H1 (cell line): ENCODE measurements at regions not wholly inside any gene's neighbourhood (a gene's known extent, or its start where the extent isn't known, plus 50 kb on each side); places are given as distances from the start of the nearest gene placed in this dataset.
A peak's percentile ranks its signal among the peaks of the same experiment; 100 is the strongest.

Source experiments
- CTCF ChIA-PET: fragments of 300-600 bp; sonication (Branson Sonifier 250); formaldehyde crosslinking; loops from one replicate; lab custom pipeline; 2021; ENCODE audit not compliant: partially characterized antibody; lab: Charles Lee
- POLR2A ChIA-PET: fragments of 300-600 bp; sonication (Branson Sonifier 250); formaldehyde crosslinking; loops from one replicate; lab custom pipeline; 2021; ENCODE audit warnings: inconsistent platforms; ENCODE audit not compliant: partially characterized antibody; lab: Charles Lee
- DNase-seq, 2 experiments: peaks; one replicate each; pipeline versions ENCODE4 v3.0.0 to v3.0.0-alpha.2; 2010 to 2022; ENCODE audit warnings: low spot score in 2 of 2, low read depth in 1 of 2, mixed read lengths in 1 of 2
- FAIRE-seq: peaks from 2 replicates; lab custom pipeline; 2011; peaks lifted over from hg19 to GRCh38; lab: Jason Lieb, UNC
- H2AFZ ChIP-seq: 2 replicates; pipeline ENCODE4 v1.8.1; 2012; ENCODE audit warnings: low read length, inconsistent platforms
- H2AK5ac ChIP-seq: 2 replicates; pipeline ENCODE4 v1.6.1; 2013; ENCODE audit warnings: low read depth, low read length
- H2BK120ac ChIP-seq: replicated peaks from 2 replicates; pipeline ENCODE3; 2013; ENCODE audit warnings: low read depth, low read length, inconsistent platforms
- H2BK12ac ChIP-seq: 2 replicates; pipeline ENCODE4 v1.6.1; 2013; ENCODE audit warnings: low read depth, low read length
- H2BK15ac ChIP-seq: 2 replicates; pipeline ENCODE4 v1.6.1; 2013; ENCODE audit warnings: low read length
- H2BK20ac ChIP-seq: 2 replicates; pipeline ENCODE4 v1.6.1; 2013; ENCODE audit warnings: low read length
- H2BK5ac ChIP-seq: 2 replicates; pipeline ENCODE4 v1.6.1; 2013; ENCODE audit warnings: low read depth, low read length
- H3K14ac ChIP-seq: 2 replicates; pipeline ENCODE4 v1.6.1; 2013; ENCODE audit warnings: inconsistent platforms; ENCODE audit not compliant: insufficient read length
- H3K18ac ChIP-seq: 2 replicates; pipeline ENCODE4 v1.6.1; 2013; ENCODE audit warnings: low read length; ENCODE audit errors: extremely low read depth
- H3K23ac ChIP-seq: 2 replicates; pipeline ENCODE4 v1.6.1; 2013; ENCODE audit warnings: inconsistent platforms; ENCODE audit not compliant: insufficient read length
- H3K23me2 ChIP-seq: 2 replicates; pipeline ENCODE4 v1.6.1; 2013; ENCODE audit warnings: low read depth, low read length
- H3K27ac ChIP-seq: 2 replicates; pipeline ENCODE4 v1.6.1; 2011; ENCODE audit warnings: low read depth, low read length, inconsistent platforms
- H3K27me3 ChIP-seq, 4 experiments: replicated peaks in 1 of 4; 1 replicate in 1 of 4; 2 replicates in 3 of 4; pipeline versions ENCODE4 v1.6.1 to v1.8.1; 2011 to 2013; ENCODE audit warnings: low read length in 3 of 4, mild to moderate bottlenecking in 3 of 4, inconsistent platforms in 2 of 4, mixed read lengths in 2 of 4, moderate library complexity in 1 of 4; ENCODE audit not compliant: control insufficient read depth in 3 of 4, insufficient read depth in 3 of 4; ENCODE audit errors: extremely low read depth in 1 of 4
- H3K36me3 ChIP-seq, 4 experiments: 2 replicates each; pipeline versions ENCODE4 v1.6.1 to v1.8.1; 2011 to 2013; ENCODE audit warnings: mild to moderate bottlenecking in 4 of 4, low read length in 3 of 4, moderate library complexity in 2 of 4, control low read depth in 1 of 4, inconsistent platforms in 1 of 4; ENCODE audit not compliant: insufficient read depth in 4 of 4, control insufficient read depth in 2 of 4
- H3K4ac ChIP-seq: replicated peaks from 2 replicates; pipeline ENCODE3; 2013; ENCODE audit warnings: low read length, low read depth, mixed read lengths, inconsistent platforms; ENCODE audit not compliant: insufficient read length
- H3K4me1 ChIP-seq, 4 experiments: replicated peaks in 1 of 4; 1 replicate in 1 of 4; 2 replicates in 3 of 4; pipeline versions ENCODE4 v1.6.1 to v1.8.1; 2011 to 2013; ENCODE audit warnings: low read length in 3 of 4, inconsistent platforms in 2 of 4, mixed read lengths in 1 of 4; ENCODE audit not compliant: insufficient read depth in 4 of 4, control insufficient read depth in 3 of 4
- H3K4me2 ChIP-seq, 2 experiments: 2 replicates each; pipeline versions ENCODE4 v1.6.1 to v1.8.1; 2011 to 2013; ENCODE audit warnings: low read depth in 2 of 2, low read length in 2 of 2, control low read depth in 1 of 2, inconsistent platforms in 1 of 2, mild to moderate bottlenecking in 1 of 2; ENCODE audit not compliant: insufficient read depth in 1 of 2
- H3K4me3 ChIP-seq, 4 experiments: fragments of 200-600, 300-600 bp in 1 of 4; sonication (generic), shearing (Covaris generic), sonication (Bioruptor Twin) in 1 of 4; 2 replicates each; pipeline versions ENCODE4 v1.5.1 to v1.8.1; 2011 to 2016; ENCODE audit warnings: low read length in 4 of 4, low read depth in 3 of 4, control low read depth in 2 of 4, inconsistent platforms in 2 of 4, mild to moderate bottlenecking in 2 of 4, mixed read lengths in 1 of 4, moderate library complexity in 1 of 4; ENCODE audit not compliant: insufficient read depth in 2 of 4; ENCODE audit errors: extremely low read depth in 1 of 4
- H3K56ac ChIP-seq: replicated peaks from 2 replicates; pipeline ENCODE3; 2013; ENCODE audit warnings: low read depth, mild to moderate bottlenecking, mixed read lengths, low read length, inconsistent platforms; ENCODE audit not compliant: insufficient read length
- H3K79me1 ChIP-seq: 2 replicates; pipeline ENCODE4 v1.6.1; 2013; ENCODE audit warnings: low read depth, low read length, control low read depth
- H3K79me2 ChIP-seq, 2 experiments: 2 replicates each; pipeline versions ENCODE4 v1.6.1 to v1.8.1; 2012 to 2013; ENCODE audit warnings: low read length in 2 of 2, mild to moderate bottlenecking in 2 of 2, inconsistent platforms in 1 of 2; ENCODE audit not compliant: insufficient read depth in 2 of 2, control insufficient read depth in 1 of 2
- H3K9ac ChIP-seq, 4 experiments: replicated peaks in 1 of 4; 1 replicate in 1 of 4; 2 replicates in 3 of 4; pipeline versions ENCODE4 v1.6.1 to v1.8.1; 2011 to 2013; ENCODE audit warnings: low read depth in 3 of 4, low read length in 3 of 4, control low read depth in 2 of 4, mild to moderate bottlenecking in 2 of 4, moderate library complexity in 2 of 4, inconsistent platforms in 1 of 4; ENCODE audit errors: extremely low read depth in 1 of 4
- H3K9me3 ChIP-seq, 2 experiments: 2 replicates each; pipeline versions ENCODE4 v1.6.1 to v1.8.1; 2012 to 2013; ENCODE audit warnings: mild to moderate bottlenecking in 2 of 2, moderate library complexity in 2 of 2, control low read depth in 1 of 2, inconsistent platforms in 1 of 2, low read depth in 1 of 2, low read length in 1 of 2, mixed read lengths in 1 of 2; ENCODE audit not compliant: insufficient read depth in 2 of 2
- H4K20me1 ChIP-seq, 2 experiments: replicated peaks in 1 of 2; 2 replicates each; pipeline versions ENCODE3 to v1.8.1; 2011 to 2013; ENCODE audit warnings: inconsistent platforms in 2 of 2, low read length in 2 of 2, mild to moderate bottlenecking in 1 of 2; ENCODE audit not compliant: insufficient read depth in 2 of 2, control insufficient read depth in 1 of 2
- H4K5ac ChIP-seq: 2 replicates; pipeline ENCODE4 v1.6.1; 2013; ENCODE audit warnings: low read length, low read depth, mixed read lengths, inconsistent platforms; ENCODE audit not compliant: insufficient read length
- H4K8ac ChIP-seq: 2 replicates; pipeline ENCODE4 v1.8.0; 2013; ENCODE audit warnings: mild to moderate bottlenecking, moderate library complexity, low read length, inconsistent platforms; ENCODE audit not compliant: insufficient read depth; ENCODE audit errors: extremely low read depth
- H4K91ac ChIP-seq: replicated peaks from 2 replicates; pipeline ENCODE3; 2013; ENCODE audit warnings: low read length, mixed read lengths, inconsistent platforms; ENCODE audit not compliant: insufficient read length
- ASH2L ChIP-seq: fragments of 200-600, 300-600 bp; sonication (generic); IDR thresholded peaks from one replicate; pipeline ENCODE4 v1.7.1; 2017; ENCODE audit warnings: low read length
- BACH1 ChIP-seq: IDR thresholded peaks from 2 replicates; pipeline ENCODE4 v1.6.1; 2012; ENCODE audit warnings: low read length, improper control_type of control experiment
- CEBPB ChIP-seq: IDR thresholded peaks from 2 replicates; pipeline ENCODE4 v1.6.1; 2012; ENCODE audit warnings: low read depth, low read length
- CHD2 ChIP-seq: IDR thresholded peaks from 2 replicates; pipeline ENCODE4 v1.6.1; 2012; ENCODE audit warnings: low read length, improper control_type of control experiment
- FOSL1 ChIP-seq: IDR thresholded peaks from 2 replicates; pipeline ENCODE4 v1.6.1; 2011; ENCODE audit warnings: mild to moderate bottlenecking, low read depth, low read length, moderate library complexity; ENCODE audit not compliant: insufficient read depth
- JUN ChIP-seq: IDR thresholded peaks from 2 replicates; pipeline ENCODE4 v1.6.1; 2011; ENCODE audit warnings: low read depth, mild to moderate bottlenecking, improper control_type of control experiment, low read length
- KDM1A ChIP-seq: fragments of 200-600, 300-600 bp; sonication (generic); IDR thresholded peaks from 2 replicates; pipeline ENCODE4 v1.7.1; 2016; ENCODE audit warnings: mild to moderate bottlenecking, low read length, borderline replicate concordance
- SIN3A ChIP-seq, 2 experiments: IDR thresholded peaks in 1 of 2; conservative IDR thresholded peaks in 1 of 2; 2 replicates each; pipeline ENCODE4 v1.6.1; 2011 to 2012; ENCODE audit warnings: low read length in 2 of 2, improper control_type of control experiment in 1 of 2, low read depth in 1 of 2, mild to moderate bottlenecking in 1 of 2
- TAF1 ChIP-seq: IDR thresholded peaks from 2 replicates; pipeline ENCODE4 v1.6.1; 2011; ENCODE audit warnings: mild to moderate bottlenecking, low read depth, low read length
- TCF12 ChIP-seq: IDR thresholded peaks from 2 replicates; pipeline ENCODE4 v1.6.1; 2011; ENCODE audit warnings: low read depth, mild to moderate bottlenecking, low read length
- WGBS, 2 experiments: shearing (Covaris generic) in 1 of 2; methylation state at CpG; one replicate each; pipeline versions ENCODE4 v1.1.6 to v1.1.7; 2013 to 2015; ENCODE audit warnings: low lambda C conversion rate in 2 of 2, mixed read lengths in 2 of 2, inconsistent platforms in 1 of 2, low coverage in 1 of 2, missing lambda C conversion rate in 1 of 2; ENCODE audit not compliant: insufficient replicate concordance in 2 of 2, insufficient coverage in 1 of 2, insufficient read length in 1 of 2; ENCODE audit errors: extremely low coverage in 1 of 2, missing lambda C conversion rate in 1 of 2; 5-methylcytosine and 5-hydroxymethylcytosine counted together
- TF ChIP-seq, protein P1 (sequence below): IDR thresholded peaks from 2 replicates; pipeline ENCODE4 v1.6.1; 2012; ENCODE audit warnings: low read length, inconsistent platforms
- TF ChIP-seq, protein P2 (sequence below): IDR thresholded peaks from 2 replicates; pipeline ENCODE4 v1.6.1; 2011; ENCODE audit warnings: low read length, improper control_type of control experiment

DNA sequence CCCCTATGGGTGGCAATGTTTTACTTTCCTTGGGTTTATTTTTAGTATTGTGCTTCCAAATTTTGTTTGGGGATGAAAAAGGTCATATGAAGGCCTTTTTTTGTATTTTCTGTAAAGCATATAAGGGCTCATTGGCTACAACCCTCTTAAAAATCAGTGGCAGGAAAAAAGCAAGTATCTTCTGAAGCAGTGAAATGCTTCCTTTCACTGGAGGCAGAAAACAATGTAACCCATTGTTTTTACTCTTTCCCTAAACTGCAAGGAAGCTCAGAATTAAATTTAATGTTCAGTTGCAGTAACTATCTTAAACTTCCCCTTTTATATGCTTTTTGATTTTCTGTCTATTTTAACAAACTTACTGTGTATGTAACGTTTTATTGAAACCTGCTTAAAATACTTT is 148.7 kb upstream of the LYZL1 start:
- H2BK15ac ChIP-seq, result no peak overlapping the region
- H3K56ac ChIP-seq, result no peak overlapping the region
- H2AFZ ChIP-seq, result no peak overlapping the region
- 45% methylated on average over 1 of the region's 1 CpG; no CpG with 5 or more reads in 1 of the 2 experiments for WGBS, 2 experiments
- H3K9me3 ChIP-seq, result no peaks in the 10 kb centered on the region; a peak in 1 of 4 replicates
- TF ChIP-seq FOSL1, result no peak
- TF ChIP-seq KDM1A, result no peak
- TF ChIP-seq SIN3A (conservative IDR thresholded peaks at IDR 0.05 in 1 of 2, IDR thresholded peaks at IDR 0.05 in 1 of 2; ENCODE audit: low read depth in 1 of 2, low read length in 2 of 2), result no peak
- TF ChIP-seq, protein P1, sequence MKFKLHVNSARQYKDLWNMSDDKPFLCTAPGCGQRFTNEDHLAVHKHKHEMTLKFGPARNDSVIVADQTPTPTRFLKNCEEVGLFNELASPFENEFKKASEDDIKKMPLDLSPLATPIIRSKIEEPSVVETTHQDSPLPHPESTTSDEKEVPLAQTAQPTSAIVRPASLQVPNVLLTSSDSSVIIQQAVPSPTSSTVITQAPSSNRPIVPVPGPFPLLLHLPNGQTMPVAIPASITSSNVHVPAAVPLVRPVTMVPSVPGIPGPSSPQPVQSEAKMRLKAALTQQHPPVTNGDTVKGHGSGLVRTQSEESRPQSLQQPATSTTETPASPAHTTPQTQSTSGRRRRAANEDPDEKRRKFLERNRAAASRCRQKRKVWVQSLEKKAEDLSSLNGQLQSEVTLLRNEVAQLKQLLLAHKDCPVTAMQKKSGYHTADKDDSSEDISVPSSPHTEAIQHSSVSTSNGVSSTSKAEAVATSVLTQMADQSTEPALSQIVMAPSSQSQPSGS, result no peak
- no peak for TF ChIP-seq CHD2
- TF ChIP-seq, protein P2, sequence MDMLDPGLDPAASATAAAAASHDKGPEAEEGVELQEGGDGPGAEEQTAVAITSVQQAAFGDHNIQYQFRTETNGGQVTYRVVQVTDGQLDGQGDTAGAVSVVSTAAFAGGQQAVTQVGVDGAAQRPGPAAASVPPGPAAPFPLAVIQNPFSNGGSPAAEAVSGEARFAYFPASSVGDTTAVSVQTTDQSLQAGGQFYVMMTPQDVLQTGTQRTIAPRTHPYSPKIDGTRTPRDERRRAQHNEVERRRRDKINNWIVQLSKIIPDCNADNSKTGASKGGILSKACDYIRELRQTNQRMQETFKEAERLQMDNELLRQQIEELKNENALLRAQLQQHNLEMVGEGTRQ, result no peak
- TF ChIP-seq ASH2L, result no peak
- TF ChIP-seq TCF12, result no peak
- TF ChIP-seq JUN, result no peak
- no peak for TF ChIP-seq BACH1
- TF ChIP-seq CEBPB, result no peak
- TF ChIP-seq TAF1, result no peak
- no peak overlapping the region for H4K8ac ChIP-seq
- DNase-seq, result no peak
- H2AK5ac ChIP-seq, result no peak overlapping the region
- no peak overlapping the region for H3K4me2 ChIP-seq
- no peak overlapping the region for H2BK5ac ChIP-seq
- H3K4ac ChIP-seq, result no peak overlapping the region
- no peaks in the 10 kb centered on the region; a peak in 1 of 8 replicates for H3K36me3 ChIP-seq
- H3K27me3 ChIP-seq, result no peaks in the 10 kb centered on the region
- H3K9ac ChIP-seq, result no peak overlapping the region
- POLR2A ChIA-PET, result no interaction called here
- H3K18ac ChIP-seq, result no peak overlapping the region
- H4K5ac ChIP-seq, result peak overlapping the region; percentile 37
- no peaks in the 10 kb centered on the region for H3K79me2 ChIP-seq
- peaks cover 9% of the 10 kb centered on the region for H3K23me2 ChIP-seq
- no peak for FAIRE-seq
- H3K4me3 ChIP-seq, result no peak overlapping the region
- H2BK20ac ChIP-seq, result no peak overlapping the region
- H3K23ac ChIP-seq, result no peak overlapping the region
- H3K4me1 ChIP-seq, result peaks cover 4 to 15% (median 8%) of the 10 kb centered on the region in 4 experiments; a peak in 4 of 7 replicates
- H3K14ac ChIP-seq, result no peak overlapping the region
- no peak overlapping the region for H2BK12ac ChIP-seq
- peaks cover 2% of the 10 kb centered on the region; the same call in 1 of the 2 replicates for H3K79me1 ChIP-seq
- CTCF ChIA-PET, result interaction anchor here (1.0 to 1.2 kb wide), 5 partner anchors 9 to 164 kb away, joined by 3 to 5 read pairs (median 3); no protein-coding TSS in a partner anchor
- H3K27ac ChIP-seq, result no peak overlapping the region
- H4K20me1 ChIP-seq, result no peaks in the 10 kb centered on the region
- H4K91ac ChIP-seq, result no peak overlapping the region
- H2BK120ac ChIP-seq, result no peak overlapping the region
